H1 (cell line): ENCODE measurements at regions not wholly inside any gene's neighbourhood (a gene's known extent, or its start where the extent isn't known, plus 50 kb on each side); places are given as distances from the start of the nearest gene placed in this dataset.

Experiments
- CTCF ChIA-PET: fragments of 300-600 bp; sonication (Branson Sonifier 250); formaldehyde crosslinking; loops from one replicate; lab custom pipeline; 2021; ENCODE audit not compliant: partially characterized antibody; lab: Charles Lee
- POLR2A ChIA-PET: fragments of 300-600 bp; sonication (Branson Sonifier 250); formaldehyde crosslinking; loops from one replicate; lab custom pipeline; 2021; ENCODE audit warnings: inconsistent platforms; ENCODE audit not compliant: partially characterized antibody; lab: Charles Lee
- DNase-seq, 2 experiments: peaks; one replicate each; pipeline versions ENCODE4 v3.0.0 to v3.0.0-alpha.2; 2010 to 2022; ENCODE audit warnings: low spot score in 2 of 2, low read depth in 1 of 2, mixed read lengths in 1 of 2
- FAIRE-seq: peaks from 2 replicates; lab custom pipeline; 2011; peaks lifted over from hg19 to GRCh38; lab: Jason Lieb, UNC
- H2AFZ ChIP-seq: 2 replicates; pipeline ENCODE4 v1.8.1; 2012; ENCODE audit warnings: low read length, inconsistent platforms
- H2AK5ac ChIP-seq: 2 replicates; pipeline ENCODE4 v1.6.1; 2013; ENCODE audit warnings: low read depth, low read length
- H2BK120ac ChIP-seq: replicated peaks from 2 replicates; pipeline ENCODE3; 2013; ENCODE audit warnings: low read depth, low read length, inconsistent platforms
- H2BK12ac ChIP-seq: 2 replicates; pipeline ENCODE4 v1.6.1; 2013; ENCODE audit warnings: low read depth, low read length
- H2BK15ac ChIP-seq: 2 replicates; pipeline ENCODE4 v1.6.1; 2013; ENCODE audit warnings: low read length
- H2BK20ac ChIP-seq: 2 replicates; pipeline ENCODE4 v1.6.1; 2013; ENCODE audit warnings: low read length
- H2BK5ac ChIP-seq: 2 replicates; pipeline ENCODE4 v1.6.1; 2013; ENCODE audit warnings: low read depth, low read length
- H3K14ac ChIP-seq: 2 replicates; pipeline ENCODE4 v1.6.1; 2013; ENCODE audit warnings: inconsistent platforms; ENCODE audit not compliant: insufficient read length
- H3K18ac ChIP-seq: 2 replicates; pipeline ENCODE4 v1.6.1; 2013; ENCODE audit warnings: low read length; ENCODE audit errors: extremely low read depth
- H3K23ac ChIP-seq: 2 replicates; pipeline ENCODE4 v1.6.1; 2013; ENCODE audit warnings: inconsistent platforms; ENCODE audit not compliant: insufficient read length
- H3K23me2 ChIP-seq: 2 replicates; pipeline ENCODE4 v1.6.1; 2013; ENCODE audit warnings: low read depth, low read length
- H3K27ac ChIP-seq: 2 replicates; pipeline ENCODE4 v1.6.1; 2011; ENCODE audit warnings: low read depth, low read length, inconsistent platforms
- H3K27me3 ChIP-seq, 4 experiments: replicated peaks in 1 of 4; 1 replicate in 1 of 4; 2 replicates in 3 of 4; pipeline versions ENCODE4 v1.6.1 to v1.8.1; 2011 to 2013; ENCODE audit warnings: low read length in 3 of 4, mild to moderate bottlenecking in 3 of 4, inconsistent platforms in 2 of 4, mixed read lengths in 2 of 4, moderate library complexity in 1 of 4; ENCODE audit not compliant: control insufficient read depth in 3 of 4, insufficient read depth in 3 of 4; ENCODE audit errors: extremely low read depth in 1 of 4
- H3K36me3 ChIP-seq, 4 experiments: 2 replicates each; pipeline versions ENCODE4 v1.6.1 to v1.8.1; 2011 to 2013; ENCODE audit warnings: mild to moderate bottlenecking in 4 of 4, low read length in 3 of 4, moderate library complexity in 2 of 4, control low read depth in 1 of 4, inconsistent platforms in 1 of 4; ENCODE audit not compliant: insufficient read depth in 4 of 4, control insufficient read depth in 2 of 4
- H3K4ac ChIP-seq: replicated peaks from 2 replicates; pipeline ENCODE3; 2013; ENCODE audit warnings: low read length, low read depth, mixed read lengths, inconsistent platforms; ENCODE audit not compliant: insufficient read length
- H3K4me1 ChIP-seq, 4 experiments: replicated peaks in 1 of 4; 1 replicate in 1 of 4; 2 replicates in 3 of 4; pipeline versions ENCODE4 v1.6.1 to v1.8.1; 2011 to 2013; ENCODE audit warnings: low read length in 3 of 4, inconsistent platforms in 2 of 4, mixed read lengths in 1 of 4; ENCODE audit not compliant: insufficient read depth in 4 of 4, control insufficient read depth in 3 of 4
- H3K4me2 ChIP-seq, 2 experiments: 2 replicates each; pipeline versions ENCODE4 v1.6.1 to v1.8.1; 2011 to 2013; ENCODE audit warnings: low read depth in 2 of 2, low read length in 2 of 2, control low read depth in 1 of 2, inconsistent platforms in 1 of 2, mild to moderate bottlenecking in 1 of 2; ENCODE audit not compliant: insufficient read depth in 1 of 2
- H3K4me3 ChIP-seq, 4 experiments: fragments of 200-600, 300-600 bp in 1 of 4; sonication (generic), shearing (Covaris generic), sonication (Bioruptor Twin) in 1 of 4; 2 replicates each; pipeline versions ENCODE4 v1.5.1 to v1.8.1; 2011 to 2016; ENCODE audit warnings: low read length in 4 of 4, low read depth in 3 of 4, control low read depth in 2 of 4, inconsistent platforms in 2 of 4, mild to moderate bottlenecking in 2 of 4, mixed read lengths in 1 of 4, moderate library complexity in 1 of 4; ENCODE audit not compliant: insufficient read depth in 2 of 4; ENCODE audit errors: extremely low read depth in 1 of 4
- H3K56ac ChIP-seq: replicated peaks from 2 replicates; pipeline ENCODE3; 2013; ENCODE audit warnings: low read depth, mild to moderate bottlenecking, mixed read lengths, low read length, inconsistent platforms; ENCODE audit not compliant: insufficient read length
- H3K79me1 ChIP-seq: 2 replicates; pipeline ENCODE4 v1.6.1; 2013; ENCODE audit warnings: low read depth, low read length, control low read depth
- H3K79me2 ChIP-seq, 2 experiments: 2 replicates each; pipeline versions ENCODE4 v1.6.1 to v1.8.1; 2012 to 2013; ENCODE audit warnings: low read length in 2 of 2, mild to moderate bottlenecking in 2 of 2, inconsistent platforms in 1 of 2; ENCODE audit not compliant: insufficient read depth in 2 of 2, control insufficient read depth in 1 of 2
- H3K9ac ChIP-seq, 4 experiments: replicated peaks in 1 of 4; 1 replicate in 1 of 4; 2 replicates in 3 of 4; pipeline versions ENCODE4 v1.6.1 to v1.8.1; 2011 to 2013; ENCODE audit warnings: low read depth in 3 of 4, low read length in 3 of 4, control low read depth in 2 of 4, mild to moderate bottlenecking in 2 of 4, moderate library complexity in 2 of 4, inconsistent platforms in 1 of 4; ENCODE audit errors: extremely low read depth in 1 of 4
- H3K9me3 ChIP-seq, 2 experiments: 2 replicates each; pipeline versions ENCODE4 v1.6.1 to v1.8.1; 2012 to 2013; ENCODE audit warnings: mild to moderate bottlenecking in 2 of 2, moderate library complexity in 2 of 2, control low read depth in 1 of 2, inconsistent platforms in 1 of 2, low read depth in 1 of 2, low read length in 1 of 2, mixed read lengths in 1 of 2; ENCODE audit not compliant: insufficient read depth in 2 of 2
- H4K20me1 ChIP-seq, 2 experiments: replicated peaks in 1 of 2; 2 replicates each; pipeline versions ENCODE3 to v1.8.1; 2011 to 2013; ENCODE audit warnings: inconsistent platforms in 2 of 2, low read length in 2 of 2, mild to moderate bottlenecking in 1 of 2; ENCODE audit not compliant: insufficient read depth in 2 of 2, control insufficient read depth in 1 of 2
- H4K5ac ChIP-seq: 2 replicates; pipeline ENCODE4 v1.6.1; 2013; ENCODE audit warnings: low read length, low read depth, mixed read lengths, inconsistent platforms; ENCODE audit not compliant: insufficient read length
- H4K8ac ChIP-seq: 2 replicates; pipeline ENCODE4 v1.8.0; 2013; ENCODE audit warnings: mild to moderate bottlenecking, moderate library complexity, low read length, inconsistent platforms; ENCODE audit not compliant: insufficient read depth; ENCODE audit errors: extremely low read depth
- H4K91ac ChIP-seq: replicated peaks from 2 replicates; pipeline ENCODE3; 2013; ENCODE audit warnings: low read length, mixed read lengths, inconsistent platforms; ENCODE audit not compliant: insufficient read length
- POU5F1 ChIP-seq: IDR thresholded peaks from 2 replicates; pipeline ENCODE4 v1.6.1; 2011; ENCODE audit warnings: low read depth, mild to moderate bottlenecking, low read length, moderate library complexity
- WGBS, 2 experiments: shearing (Covaris generic) in 1 of 2; methylation state at CpG; one replicate each; pipeline versions ENCODE4 v1.1.6 to v1.1.7; 2013 to 2015; ENCODE audit warnings: low lambda C conversion rate in 2 of 2, mixed read lengths in 2 of 2, inconsistent platforms in 1 of 2, low coverage in 1 of 2, missing lambda C conversion rate in 1 of 2; ENCODE audit not compliant: insufficient replicate concordance in 2 of 2, insufficient coverage in 1 of 2, insufficient read length in 1 of 2; ENCODE audit errors: extremely low coverage in 1 of 2, missing lambda C conversion rate in 1 of 2; 5-methylcytosine and 5-hydroxymethylcytosine counted together

- Histone ChIP-seq H3K79me1 (no peaks in the 10 kb centered on the region), H3K4me2 (no peak overlapping the region), H3K18ac (no peak overlapping the region), H4K91ac (no peak overlapping the region), H2BK120ac (no peak overlapping the region), H2AFZ (no peak overlapping the region), H2AK5ac (no peak overlapping the region), H2BK15ac (no peak overlapping the region), H3K79me2 (no peaks in the 10 kb centered on the region), H2BK20ac (no peak overlapping the region), H4K8ac (no peak overlapping the region), H3K4ac (no peak overlapping the region), H2BK12ac (no peak overlapping the region), H4K20me1 (no peaks in the 10 kb centered on the region), H2BK5ac (no peak overlapping the region), H3K4me1 (no peaks in the 10 kb centered on the region), H3K36me3 (no peaks in the 10 kb centered on the region), H3K27ac (no peak overlapping the region), H3K9ac (no peak overlapping the region), H3K9me3 (no peaks in the 10 kb centered on the region; a peak in 1 of 4 replicates), H3K23ac (no peak overlapping the region), H3K4me3 (no peak overlapping the region), H3K27me3 (no peaks in the 10 kb centered on the region), H3K23me2 (no peaks in the 10 kb centered on the region), H4K5ac (no peak overlapping the region), H3K56ac (no peak overlapping the region), H3K14ac (no peak overlapping the region)
- no peak for FAIRE-seq
- POLR2A ChIA-PET: no interaction called here
- WGBS, 2 experiments: 91% methylated on average over 3 of the region's 3 CpGs; no CpG with 5 or more reads in 1 of the 2 experiments
- no peak for TF ChIP-seq POU5F1
- CTCF ChIA-PET: interaction anchor here (1.0 to 1.5 kb wide), 2 partner anchors 12 to 26 kb away, joined by 3 to 5 read pairs; no protein-coding TSS in a partner anchor
- no peak for DNase-seq
These were observed 72.4 kb upstream of the PCED1B start for GRCh38 chr12:47007048-47007447.
